Peyer's patch (tissue), 4 donors: ENCODE measurements at regions not wholly inside any gene's neighbourhood (a gene's known extent, or its start where the extent isn't known, plus 50 kb on each side); places are given as distances from the start of the nearest gene placed in this dataset.

ENCODE experiments used
- CTCF ChIP-seq, 6 experiments: fragments of 450-650 bp in 4 of 6; fragments of 200-600 bp in 2 of 6; sonication (generic) in 1 of 6; IDR thresholded peaks; one replicate each; pipeline ENCODE4 v1.5.1; 2017 to 2019; ENCODE audit warnings: antibody characterized with exemption in 6 of 6, mild to moderate bottlenecking in 3 of 6, moderate library complexity in 1 of 6
- POLR2A ChIP-seq, 2 donors: fragments of 450-650 bp; IDR thresholded peaks; one replicate each; pipeline ENCODE4 v1.5.1; 2017; ENCODE audit warnings: antibody characterized with exemption in 2 of 2, mild to moderate bottlenecking in 2 of 2, moderate library complexity in 2 of 2

- TF ChIP-seq CTCF (IDR thresholded peaks at IDR 0.05) (no peak), POLR2A (IDR thresholded peaks at IDR 0.05) (no peak)
Observed at GRCh38 chr6:56713254-56713672, 70.6 kb upstream of the DST start.
